ENCODE measurements at regions not wholly inside any gene's neighbourhood (a gene's known extent, or its start where the extent isn't known, plus 50 kb on each side); places are given as distances from the start of the nearest gene placed in this dataset.

DNA sequence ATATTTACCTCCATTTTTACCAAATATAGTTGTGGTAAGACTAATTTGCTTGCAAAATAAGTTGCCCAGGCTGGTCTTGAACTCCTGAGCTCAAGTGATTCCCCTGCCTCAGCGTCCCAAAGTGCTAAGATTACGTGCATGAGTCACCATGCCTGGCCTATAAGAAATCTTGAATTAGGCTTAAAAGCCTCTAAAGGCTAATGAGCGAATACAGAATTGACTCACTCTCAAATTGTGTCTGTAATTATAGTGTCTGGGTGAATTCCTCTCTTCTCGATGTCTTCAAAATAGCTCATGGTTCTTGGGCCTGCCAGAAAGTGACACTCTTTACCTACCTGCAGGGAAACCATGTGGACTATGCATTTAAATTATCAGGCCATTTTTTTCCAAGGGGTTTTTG lies 403.5 kb downstream of the SLC16A7 start:
- H3K9me2 ChIP-seq (ENCODE audit: insufficient read depth): no peaks in the 10 kb centered on the region
- H3K27ac ChIP-seq (ENCODE audit: low read depth, low read length): no peak overlapping the region
- H3K79me2 ChIP-seq (ENCODE audit: insufficient read depth, low read length): no peaks in the 10 kb centered on the region
- H3K9ac ChIP-seq (ENCODE audit: low read length): no peak overlapping the region
- no peaks in the 10 kb centered on the region for H3K4me1 ChIP-seq (ENCODE audit: control insufficient read depth in 1 of 2, insufficient read depth in 2 of 2, low read length in 2 of 2)
- H3K9me3 ChIP-seq (ENCODE audit: control insufficient read depth in 1 of 2, insufficient read depth in 1 of 2, low read depth in 1 of 2, low read length in 2 of 2): no peaks in the 10 kb centered on the region
- intact Hi-C loops (cut with micrococcal nuclease): no loop called here
- no peaks in the 10 kb centered on the region for H4K20me1 ChIP-seq (ENCODE audit: insufficient read depth)
- ChIA-PET RAD21 (ENCODE audit: low non-redundant PET in 1 of 2, low total read pairs in 2 of 2, uncharacterized antibody in 2 of 2, unreplicated experiment in 2 of 2) (no interaction called here), CTCF (no interaction called here), POLR2A (no interaction called here)
- no peak overlapping the region for H2AFZ ChIP-seq (ENCODE audit: low read depth, low read length, poor library complexity, severe bottlenecking)
- no peak for ATAC-seq
- DNase-seq (ENCODE audit: low read depth, low spot score): no peak
- no TSS peak for BruUV-seq (replicated peaks)
- no peak for TF ChIP-seq SP1 (IDR thresholded peaks at IDR 0.05; ENCODE audit: low read depth)
- no peak overlapping the region for H3K4me2 ChIP-seq (ENCODE audit: low read length)
- no peaks in the 10 kb centered on the region for H3K36me3 ChIP-seq (ENCODE audit: control insufficient read depth in 1 of 2, insufficient read depth in 2 of 2, low read length in 2 of 2)
- no peak overlapping the region for H3K4me3 ChIP-seq (replicated peaks in 1 of 2; ENCODE audit: low read depth in 1 of 2, low read length in 2 of 2)
- H3K27me3 ChIP-seq (ENCODE audit: insufficient read depth, low read length): no peaks in the 10 kb centered on the region

DNA sequence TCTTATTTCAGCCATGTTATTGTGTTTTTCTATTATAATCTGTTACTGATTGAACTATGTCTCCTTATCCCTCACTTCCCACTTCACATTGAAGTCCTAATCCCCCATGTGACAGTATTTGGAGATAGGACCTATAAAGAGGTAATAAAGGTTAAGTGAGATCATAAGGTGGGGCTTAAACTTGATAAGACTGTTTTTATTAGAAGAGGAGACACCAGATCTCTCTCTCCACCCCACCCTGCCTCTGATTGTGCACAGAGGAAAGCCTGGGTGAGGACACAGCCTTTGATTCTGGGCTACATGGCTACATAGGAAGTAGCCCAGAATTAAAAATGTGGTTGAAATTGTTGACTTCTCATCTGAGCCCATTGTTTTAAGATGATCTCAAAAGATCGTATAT lies 414.7 kb downstream of the SLC16A7 start:
- no peaks in the 10 kb centered on the region for H4K20me1 ChIP-seq (ENCODE audit: insufficient read depth)
- H3K4me3 ChIP-seq (replicated peaks in 1 of 2; ENCODE audit: low read depth in 1 of 2, low read length in 2 of 2): no peak overlapping the region
- ATAC-seq: no peak
- H3K4me1 ChIP-seq (ENCODE audit: control insufficient read depth in 1 of 2, insufficient read depth in 2 of 2, low read length in 2 of 2): no peaks in the 10 kb centered on the region
- no peak overlapping the region for H2AFZ ChIP-seq (ENCODE audit: low read depth, low read length, poor library complexity, severe bottlenecking)
- no peak overlapping the region for H3K9ac ChIP-seq (ENCODE audit: low read length)
- no peaks in the 10 kb centered on the region for H3K36me3 ChIP-seq (ENCODE audit: control insufficient read depth in 1 of 2, insufficient read depth in 2 of 2, low read length in 2 of 2)
- no peaks in the 10 kb centered on the region for H3K9me2 ChIP-seq (ENCODE audit: insufficient read depth)
- BruUV-seq (replicated peaks): no TSS peak
- no peaks in the 10 kb centered on the region for H3K9me3 ChIP-seq (ENCODE audit: control insufficient read depth in 1 of 2, insufficient read depth in 1 of 2, low read depth in 1 of 2, low read length in 2 of 2)
- no peak overlapping the region for H3K27ac ChIP-seq (ENCODE audit: low read depth, low read length)
- H3K27me3 ChIP-seq (ENCODE audit: insufficient read depth, low read length): no peaks in the 10 kb centered on the region
- ChIA-PET CTCF (no interaction called here), RAD21 (ENCODE audit: low non-redundant PET in 1 of 2, low total read pairs in 2 of 2, uncharacterized antibody in 2 of 2, unreplicated experiment in 2 of 2) (no interaction called here), POLR2A (no interaction called here)
- H3K4me2 ChIP-seq (ENCODE audit: low read length): no peak overlapping the region
- no peaks in the 10 kb centered on the region for H3K79me2 ChIP-seq (ENCODE audit: insufficient read depth, low read length)
- DNase-seq (ENCODE audit: low read depth, low spot score): no peak
- intact Hi-C loops (cut with micrococcal nuclease): no loop called here
- TF ChIP-seq EZH2 (IDR thresholded peaks at IDR 0.05) (no peak), EZH2phosphoT487 (IDR thresholded peaks at IDR 0.05; ENCODE audit: borderline replicate concordance) (no peak), ZNF274 (IDR thresholded peaks at IDR 0.05; ENCODE audit: low read depth, low read length) (no peak), RAD21 (IDR thresholded peaks at IDR 0.05; ENCODE audit: low read depth) (no peak), YY1 (IDR thresholded peaks at IDR 0.05; ENCODE audit: extremely low read depth, insufficient replicate concordance, low read depth, low read length) (no peak), CBX3 (IDR thresholded peaks at IDR 0.05; ENCODE audit: low read depth) (no peak), JUND (IDR thresholded peaks at IDR 0.05) (no peak), ZFX (IDR thresholded peaks at IDR 0.05) (no peak), TCF7L2 (IDR thresholded peaks at IDR 0.05; ENCODE audit: borderline replicate concordance, extremely low read depth, insufficient read depth, insufficient read length) (no peak), POLR2AphosphoS5 (IDR thresholded peaks at IDR 0.05; ENCODE audit: low read depth, low read length) (no peak)
- TF ChIP-seq, protein P1, sequence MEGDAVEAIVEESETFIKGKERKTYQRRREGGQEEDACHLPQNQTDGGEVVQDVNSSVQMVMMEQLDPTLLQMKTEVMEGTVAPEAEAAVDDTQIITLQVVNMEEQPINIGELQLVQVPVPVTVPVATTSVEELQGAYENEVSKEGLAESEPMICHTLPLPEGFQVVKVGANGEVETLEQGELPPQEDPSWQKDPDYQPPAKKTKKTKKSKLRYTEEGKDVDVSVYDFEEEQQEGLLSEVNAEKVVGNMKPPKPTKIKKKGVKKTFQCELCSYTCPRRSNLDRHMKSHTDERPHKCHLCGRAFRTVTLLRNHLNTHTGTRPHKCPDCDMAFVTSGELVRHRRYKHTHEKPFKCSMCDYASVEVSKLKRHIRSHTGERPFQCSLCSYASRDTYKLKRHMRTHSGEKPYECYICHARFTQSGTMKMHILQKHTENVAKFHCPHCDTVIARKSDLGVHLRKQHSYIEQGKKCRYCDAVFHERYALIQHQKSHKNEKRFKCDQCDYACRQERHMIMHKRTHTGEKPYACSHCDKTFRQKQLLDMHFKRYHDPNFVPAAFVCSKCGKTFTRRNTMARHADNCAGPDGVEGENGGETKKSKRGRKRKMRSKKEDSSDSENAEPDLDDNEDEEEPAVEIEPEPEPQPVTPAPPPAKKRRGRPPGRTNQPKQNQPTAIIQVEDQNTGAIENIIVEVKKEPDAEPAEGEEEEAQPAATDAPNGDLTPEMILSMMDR (IDR thresholded peaks at IDR 0.05 in 2 of 3, conservative IDR thresholded peaks at IDR 0.05 in 1 of 3; ENCODE audit: borderline replicate concordance in 1 of 3, insufficient read depth in 1 of 3, low read depth in 2 of 3, low read length in 2 of 3): no peak
- TF ChIP-seq, protein P2, sequence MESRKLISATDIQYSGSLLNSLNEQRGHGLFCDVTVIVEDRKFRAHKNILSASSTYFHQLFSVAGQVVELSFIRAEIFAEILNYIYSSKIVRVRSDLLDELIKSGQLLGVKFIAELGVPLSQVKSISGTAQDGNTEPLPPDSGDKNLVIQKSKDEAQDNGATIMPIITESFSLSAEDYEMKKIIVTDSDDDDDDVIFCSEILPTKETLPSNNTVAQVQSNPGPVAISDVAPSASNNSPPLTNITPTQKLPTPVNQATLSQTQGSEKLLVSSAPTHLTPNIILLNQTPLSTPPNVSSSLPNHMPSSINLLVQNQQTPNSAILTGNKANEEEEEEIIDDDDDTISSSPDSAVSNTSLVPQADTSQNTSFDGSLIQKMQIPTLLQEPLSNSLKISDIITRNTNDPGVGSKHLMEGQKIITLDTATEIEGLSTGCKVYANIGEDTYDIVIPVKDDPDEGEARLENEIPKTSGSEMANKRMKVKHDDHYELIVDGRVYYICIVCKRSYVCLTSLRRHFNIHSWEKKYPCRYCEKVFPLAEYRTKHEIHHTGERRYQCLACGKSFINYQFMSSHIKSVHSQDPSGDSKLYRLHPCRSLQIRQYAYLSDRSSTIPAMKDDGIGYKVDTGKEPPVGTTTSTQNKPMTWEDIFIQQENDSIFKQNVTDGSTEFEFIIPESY (IDR thresholded peaks at IDR 0.05; ENCODE audit: extremely low read depth, insufficient replicate concordance, low read length): no peak
- TF ChIP-seq, protein P3, sequence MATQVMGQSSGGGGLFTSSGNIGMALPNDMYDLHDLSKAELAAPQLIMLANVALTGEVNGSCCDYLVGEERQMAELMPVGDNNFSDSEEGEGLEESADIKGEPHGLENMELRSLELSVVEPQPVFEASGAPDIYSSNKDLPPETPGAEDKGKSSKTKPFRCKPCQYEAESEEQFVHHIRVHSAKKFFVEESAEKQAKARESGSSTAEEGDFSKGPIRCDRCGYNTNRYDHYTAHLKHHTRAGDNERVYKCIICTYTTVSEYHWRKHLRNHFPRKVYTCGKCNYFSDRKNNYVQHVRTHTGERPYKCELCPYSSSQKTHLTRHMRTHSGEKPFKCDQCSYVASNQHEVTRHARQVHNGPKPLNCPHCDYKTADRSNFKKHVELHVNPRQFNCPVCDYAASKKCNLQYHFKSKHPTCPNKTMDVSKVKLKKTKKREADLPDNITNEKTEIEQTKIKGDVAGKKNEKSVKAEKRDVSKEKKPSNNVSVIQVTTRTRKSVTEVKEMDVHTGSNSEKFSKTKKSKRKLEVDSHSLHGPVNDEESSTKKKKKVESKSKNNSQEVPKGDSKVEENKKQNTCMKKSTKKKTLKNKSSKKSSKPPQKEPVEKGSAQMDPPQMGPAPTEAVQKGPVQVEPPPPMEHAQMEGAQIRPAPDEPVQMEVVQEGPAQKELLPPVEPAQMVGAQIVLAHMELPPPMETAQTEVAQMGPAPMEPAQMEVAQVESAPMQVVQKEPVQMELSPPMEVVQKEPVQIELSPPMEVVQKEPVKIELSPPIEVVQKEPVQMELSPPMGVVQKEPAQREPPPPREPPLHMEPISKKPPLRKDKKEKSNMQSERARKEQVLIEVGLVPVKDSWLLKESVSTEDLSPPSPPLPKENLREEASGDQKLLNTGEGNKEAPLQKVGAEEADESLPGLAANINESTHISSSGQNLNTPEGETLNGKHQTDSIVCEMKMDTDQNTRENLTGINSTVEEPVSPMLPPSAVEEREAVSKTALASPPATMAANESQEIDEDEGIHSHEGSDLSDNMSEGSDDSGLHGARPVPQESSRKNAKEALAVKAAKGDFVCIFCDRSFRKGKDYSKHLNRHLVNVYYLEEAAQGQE (IDR thresholded peaks at IDR 0.05; ENCODE audit: low read depth): no peak
